ENCODE measurements at regions not wholly inside any gene's neighbourhood (a gene's known extent, or its start where the extent isn't known, plus 50 kb on each side); places are given as distances from the start of the nearest gene placed in this dataset.

DNA sequence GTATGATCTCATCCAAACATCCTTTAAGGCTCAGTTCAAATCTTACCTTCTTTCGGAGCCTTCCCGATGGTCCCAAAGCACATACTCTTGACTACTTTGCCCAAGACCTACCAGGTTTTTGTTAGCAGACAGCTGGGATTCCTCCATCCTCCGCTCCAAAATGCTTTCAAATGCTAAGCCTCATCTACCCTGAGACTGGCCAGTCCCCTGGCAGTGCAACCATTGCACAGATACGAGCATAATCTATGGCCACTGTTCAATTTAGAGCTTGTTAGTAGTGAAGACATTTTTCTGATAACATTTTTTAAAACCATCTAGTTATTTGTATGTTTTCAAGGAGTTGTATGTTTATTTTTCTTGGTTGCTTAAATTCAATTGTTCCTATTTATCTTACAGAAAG, 264.4 kb upstream of the NR2F2 start:
- H3K36me3 Mint-ChIP-seq = no peaks in the 10 kb centered on the region
- ATAC-seq (ENCODE audit: low read depth) = no peak
- no peak for DNase-seq
- no peaks in the 10 kb centered on the region for H3K4me1 Mint-ChIP-seq
- no peak overlapping the region for H3K27ac Mint-ChIP-seq
- POLR2A ChIA-PET = no interaction called here
- H3K4me3 Mint-ChIP-seq = no peak overlapping the region
- H3K27me3 Mint-ChIP-seq = peaks cover 5% of the 10 kb centered on the region
- H3K9me3 Mint-ChIP-seq = no peaks in the 10 kb centered on the region

DNA sequence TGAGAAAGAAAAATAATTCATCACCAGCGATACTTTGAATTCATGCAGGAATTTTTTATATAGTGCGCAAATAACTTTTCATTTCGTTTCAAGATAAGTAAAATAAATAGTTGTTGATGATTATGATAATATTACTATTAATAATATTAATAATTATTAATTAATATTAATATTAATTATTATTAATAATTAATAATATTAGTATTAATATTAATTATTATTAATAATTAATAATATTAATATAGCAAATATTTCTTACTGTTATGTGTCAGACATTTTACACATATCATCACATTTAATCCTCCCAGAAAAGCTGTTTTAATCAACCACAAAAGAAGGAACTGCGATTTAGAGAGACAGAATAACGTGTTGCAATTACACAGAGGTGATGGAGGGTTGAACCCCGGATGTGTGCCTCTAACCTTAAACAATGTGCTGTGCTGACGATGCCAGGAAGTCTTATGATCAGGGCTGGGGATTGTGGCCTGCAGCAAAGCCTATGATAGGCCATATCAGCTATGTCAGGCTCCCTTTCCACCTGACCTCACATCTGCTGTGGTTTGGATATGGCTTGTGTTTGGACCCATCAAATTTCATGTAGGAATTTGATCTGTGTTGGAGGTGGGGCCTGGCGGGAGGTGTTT, 263.5 kb upstream of the NR2F2 start:
- Mint-ChIP-seq H3K9me3 (peaks cover under 1% of the 10 kb centered on the region), H3K4me1 (no peaks in the 10 kb centered on the region), H3K4me3 (no peak overlapping the region), H3K27ac (no peak overlapping the region), H3K36me3 (no peaks in the 10 kb centered on the region), H3K27me3 (peaks cover 4% of the 10 kb centered on the region)
- no peak for ATAC-seq (ENCODE audit: low read depth)
- POLR2A ChIA-PET = no interaction called here
- no peak for DNase-seq

DNA sequence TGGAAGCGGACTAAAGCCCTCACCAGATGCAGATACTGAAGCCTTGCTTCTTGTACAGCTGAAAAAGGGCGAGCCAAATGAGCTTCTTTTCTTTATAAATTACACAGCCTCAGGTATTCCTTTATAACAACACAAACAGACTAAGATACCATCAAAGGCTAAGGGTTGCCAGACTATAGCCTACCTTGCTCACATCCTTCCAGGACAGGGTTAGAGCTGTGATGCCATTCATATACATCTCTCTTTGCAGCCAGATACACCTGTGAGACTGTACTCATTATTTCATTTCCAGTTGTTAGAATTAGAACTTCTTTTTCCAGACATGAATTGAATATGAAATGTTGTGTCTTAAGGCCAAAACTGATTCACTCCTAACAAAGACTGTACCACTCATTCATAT, 262.8 kb upstream of the NR2F2 start:
- POLR2A ChIA-PET = no interaction called here
- Mint-ChIP-seq H3K27ac (no peak overlapping the region), H3K4me3 (no peak overlapping the region), H3K9me3 (peaks cover 2% of the 10 kb centered on the region), H3K4me1 (no peaks in the 10 kb centered on the region), H3K27me3 (no peaks in the 10 kb centered on the region), H3K36me3 (no peaks in the 10 kb centered on the region)
- DNase-seq (no peak), ATAC-seq (ENCODE audit: low read depth) (no peak)

DNA sequence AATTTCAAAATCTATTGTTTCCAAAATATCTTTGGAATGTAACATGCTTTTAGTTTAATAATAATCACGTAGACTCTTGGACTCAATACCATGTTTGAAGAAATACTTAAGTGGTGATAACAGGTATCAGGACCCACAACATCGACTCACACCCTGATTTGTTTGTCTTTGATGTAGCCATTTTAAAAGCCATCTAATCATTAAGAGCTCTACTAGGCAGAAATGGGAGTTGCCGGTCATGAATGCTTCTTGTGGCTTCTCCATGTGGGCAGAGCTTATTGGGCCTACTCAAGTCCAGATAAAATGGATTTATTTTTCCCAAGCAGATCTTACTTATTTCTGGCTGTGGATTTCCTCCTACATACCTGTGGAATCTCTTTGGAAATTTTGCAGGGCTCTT, 261.6 kb upstream of the NR2F2 start:
- Mint-ChIP-seq H3K4me3 (no peak overlapping the region), H3K36me3 (no peaks in the 10 kb centered on the region), H3K4me1 (no peaks in the 10 kb centered on the region), H3K27ac (no peak overlapping the region), H3K9me3 (peaks cover 2% of the 10 kb centered on the region), H3K27me3 (no peaks in the 10 kb centered on the region)
- POLR2A ChIA-PET = no interaction called here
- ATAC-seq (ENCODE audit: low read depth) (no peak), DNase-seq (no peak)

DNA sequence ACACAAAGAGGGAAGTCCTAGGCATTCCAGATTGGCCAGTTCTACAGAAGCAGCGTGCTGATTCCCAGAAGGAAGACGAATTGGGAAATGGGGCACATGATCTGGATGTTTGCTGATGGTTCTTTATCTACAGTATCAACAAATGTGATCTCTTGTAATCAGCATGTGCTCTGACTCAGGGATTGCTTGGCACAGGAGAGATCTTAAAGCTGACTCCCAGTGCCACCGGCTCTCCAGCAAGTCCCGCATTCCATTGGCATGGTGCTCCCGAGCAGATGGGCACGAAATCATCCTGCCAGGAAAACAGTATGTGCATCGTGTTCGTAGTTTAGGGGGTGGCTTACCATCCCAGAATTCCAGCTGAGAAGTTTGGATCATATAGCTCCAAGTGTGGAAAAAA, 259.9 kb upstream of the NR2F2 start:
- POLR2A ChIA-PET = no interaction called here
- no peak for ATAC-seq (ENCODE audit: low read depth)
- Mint-ChIP-seq H3K27me3 (no peaks in the 10 kb centered on the region), H3K9me3 (peaks cover 2% of the 10 kb centered on the region), H3K4me1 (no peaks in the 10 kb centered on the region), H3K27ac (no peak overlapping the region), H3K4me3 (no peak overlapping the region), H3K36me3 (no peaks in the 10 kb centered on the region)
- DNase-seq = no peak

DNA sequence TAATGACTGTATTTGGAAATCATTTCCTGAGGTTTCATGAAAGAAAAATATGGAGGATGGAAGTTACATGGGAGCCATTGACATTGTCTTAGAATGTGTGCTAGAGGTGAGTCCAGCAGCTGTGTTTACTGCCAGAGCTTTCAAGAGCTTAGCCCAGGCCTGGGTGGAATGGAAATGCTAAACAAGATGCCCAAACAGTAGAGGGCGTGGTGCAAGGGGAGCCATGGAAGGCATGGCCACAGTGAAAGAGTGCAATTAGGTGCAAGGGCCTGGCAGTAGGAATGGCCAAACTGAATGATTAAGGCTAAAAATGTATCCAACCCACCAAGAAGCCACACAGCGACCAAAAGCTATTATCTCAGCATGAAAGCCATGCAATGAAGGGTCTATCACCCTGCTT, 257.7 kb upstream of the NR2F2 start:
- no peaks in the 10 kb centered on the region for H3K36me3 Mint-ChIP-seq
- POLR2A ChIA-PET = no interaction called here
- no peaks in the 10 kb centered on the region for H3K4me1 Mint-ChIP-seq
- no peaks in the 10 kb centered on the region for H3K27me3 Mint-ChIP-seq
- ATAC-seq (ENCODE audit: low read depth) = no peak
- peaks cover 2% of the 10 kb centered on the region for H3K9me3 Mint-ChIP-seq
- DNase-seq = no peak
- H3K4me3 Mint-ChIP-seq = no peak overlapping the region
- no peak overlapping the region for H3K27ac Mint-ChIP-seq

DNA sequence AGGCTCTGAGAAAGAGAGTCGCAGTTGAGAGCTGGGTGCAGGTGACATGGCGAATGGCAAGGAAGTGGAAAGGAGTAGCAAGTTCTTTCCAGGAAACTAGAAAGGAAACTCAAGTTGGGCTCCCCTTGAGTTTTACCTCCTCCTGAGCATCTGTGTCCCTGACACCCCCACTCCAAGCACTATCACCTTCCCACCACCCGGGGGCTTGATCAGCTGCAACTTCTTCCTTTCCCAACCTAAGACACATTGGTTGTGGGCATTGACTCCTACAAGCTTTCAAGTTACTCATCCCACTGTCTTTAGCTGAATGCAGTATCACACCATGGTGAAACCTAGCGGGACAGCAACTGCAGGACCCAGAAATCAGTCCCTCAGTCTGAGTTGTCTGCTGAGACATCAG, 256.6 kb upstream of the NR2F2 start:
- POLR2A ChIA-PET = no interaction called here
- no peak overlapping the region for H3K27ac Mint-ChIP-seq
- no peaks in the 10 kb centered on the region for H3K27me3 Mint-ChIP-seq
- peaks cover 2% of the 10 kb centered on the region for H3K9me3 Mint-ChIP-seq
- no peak for DNase-seq
- H3K36me3 Mint-ChIP-seq = no peaks in the 10 kb centered on the region
- H3K4me1 Mint-ChIP-seq = no peaks in the 10 kb centered on the region
- no peak for ATAC-seq (ENCODE audit: low read depth)
- H3K4me3 Mint-ChIP-seq = no peak overlapping the region

DNA sequence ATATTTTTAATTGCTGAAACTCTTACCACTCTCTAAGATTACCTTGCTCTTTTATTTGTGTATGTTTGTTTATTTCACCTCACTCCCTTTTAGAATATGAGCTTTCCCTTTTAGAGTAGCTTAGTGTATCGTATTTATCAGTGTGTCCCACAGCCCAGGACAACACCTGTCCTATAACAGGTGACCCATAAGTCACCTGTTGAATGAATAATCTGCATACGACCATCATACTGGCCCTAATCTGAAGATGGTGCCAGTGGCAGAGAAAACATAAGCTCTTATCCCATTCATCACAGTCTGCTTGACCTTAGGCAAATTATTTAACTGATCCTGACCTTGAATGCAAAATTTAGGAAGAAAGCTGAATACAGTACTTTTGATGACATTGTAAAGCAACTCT, 254.6 kb upstream of the NR2F2 start:
- no peak overlapping the region for H3K4me3 Mint-ChIP-seq
- ATAC-seq (ENCODE audit: low read depth) (no peak), DNase-seq (no peak)
- H3K4me1 Mint-ChIP-seq = no peaks in the 10 kb centered on the region
- H3K27me3 Mint-ChIP-seq = no peaks in the 10 kb centered on the region
- peaks cover 2% of the 10 kb centered on the region for H3K9me3 Mint-ChIP-seq
- no peaks in the 10 kb centered on the region for H3K36me3 Mint-ChIP-seq
- no peak overlapping the region for H3K27ac Mint-ChIP-seq
- POLR2A ChIA-PET = no interaction called here

DNA sequence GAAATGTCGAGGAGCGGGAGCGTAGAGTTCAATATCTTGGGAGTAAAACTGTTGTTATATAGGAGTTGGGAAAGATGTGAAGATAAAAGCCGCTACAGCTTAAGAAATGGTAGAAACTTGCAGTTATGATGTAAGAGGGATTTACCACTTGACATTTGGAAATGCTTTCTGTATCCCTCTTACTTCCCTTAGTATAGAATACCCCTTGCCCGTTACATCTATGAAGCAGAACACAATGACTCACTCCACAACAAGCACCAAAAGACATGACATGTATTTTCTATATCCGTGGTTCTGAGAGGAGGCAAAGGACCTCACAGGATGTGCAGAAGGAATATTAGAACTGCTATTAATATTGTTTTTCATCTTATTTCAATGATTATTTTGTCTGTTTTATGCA, 254.2 kb upstream of the NR2F2 start:
- POLR2A ChIA-PET = no interaction called here
- Mint-ChIP-seq H3K36me3 (no peaks in the 10 kb centered on the region), H3K27me3 (no peaks in the 10 kb centered on the region), H3K4me3 (no peak overlapping the region), H3K4me1 (no peaks in the 10 kb centered on the region), H3K9me3 (peaks cover 2% of the 10 kb centered on the region), H3K27ac (no peak overlapping the region)
- no peak for ATAC-seq (ENCODE audit: low read depth)
- no peak for DNase-seq

DNA sequence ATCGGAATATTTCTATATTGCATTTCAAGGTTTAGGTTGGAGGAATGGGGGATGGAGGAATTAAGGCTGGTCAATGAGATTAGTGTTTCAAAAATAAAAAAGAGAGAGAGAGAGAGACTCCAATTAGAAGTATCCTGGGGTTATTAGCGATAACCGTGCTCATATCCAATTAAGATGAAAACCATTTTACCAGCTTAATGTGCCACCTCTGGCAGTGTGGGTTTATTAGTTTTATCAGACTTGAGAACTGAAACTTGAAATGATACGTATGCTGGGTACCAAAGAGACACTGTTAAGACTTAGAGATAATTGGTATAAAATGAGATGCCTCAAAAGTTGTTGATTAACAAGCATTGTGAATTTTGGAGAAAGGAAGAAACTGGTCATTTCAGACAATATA, 251.5 kb upstream of the NR2F2 start:
- Mint-ChIP-seq H3K36me3 (no peaks in the 10 kb centered on the region), H3K27ac (no peak overlapping the region), H3K27me3 (no peaks in the 10 kb centered on the region), H3K4me3 (no peak overlapping the region), H3K4me1 (no peaks in the 10 kb centered on the region), H3K9me3 (no peaks in the 10 kb centered on the region)
- DNase-seq (no peak), ATAC-seq (ENCODE audit: low read depth) (no peak)
- POLR2A ChIA-PET = no interaction called here

DNA sequence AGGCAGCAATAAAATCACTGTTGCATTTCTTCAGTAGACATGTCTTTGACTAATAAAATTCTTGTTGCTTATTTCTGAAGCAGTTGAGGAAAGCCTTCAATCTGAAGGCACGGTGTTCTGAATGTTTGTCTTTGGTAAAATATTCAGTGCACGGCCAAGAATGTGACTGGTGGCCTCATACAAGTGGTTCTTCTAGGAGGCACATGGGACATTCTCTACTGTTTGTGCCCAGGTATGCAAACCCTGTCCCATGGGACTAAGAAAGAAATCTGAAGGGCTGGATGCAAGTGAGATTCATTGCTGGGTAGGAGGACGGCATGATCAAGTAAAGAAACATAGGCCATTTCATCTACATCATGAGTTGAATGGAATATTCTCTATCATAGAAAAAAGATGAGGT, 250.6 kb upstream of the NR2F2 start:
- Mint-ChIP-seq H3K4me3 (no peak overlapping the region), H3K27me3 (no peaks in the 10 kb centered on the region), H3K9me3 (no peaks in the 10 kb centered on the region), H3K36me3 (no peaks in the 10 kb centered on the region), H3K4me1 (no peaks in the 10 kb centered on the region), H3K27ac (no peak overlapping the region)
- ATAC-seq (ENCODE audit: low read depth) (no peak), DNase-seq (no peak)
- POLR2A ChIA-PET = no interaction called here

DNA sequence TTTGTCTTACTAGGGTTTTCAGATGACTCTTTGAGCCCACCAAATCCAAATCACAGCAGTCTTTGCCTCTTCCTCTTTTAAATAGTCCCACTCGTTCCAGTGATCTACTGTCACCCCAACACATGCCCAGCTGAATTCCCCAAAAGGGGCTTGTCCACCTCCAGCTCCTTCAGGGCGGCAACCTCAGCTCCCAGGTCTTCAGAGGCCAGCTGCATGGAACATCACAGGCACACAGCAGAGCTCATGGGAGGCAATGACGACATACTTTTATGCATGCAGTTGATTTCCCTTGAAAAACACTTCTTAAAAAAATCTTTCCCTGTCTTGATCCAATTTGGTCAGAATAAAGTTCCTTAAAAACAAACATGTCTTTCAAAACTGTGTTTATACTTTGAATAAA, 244.3 kb upstream of the NR2F2 start:
- no peak for ATAC-seq (ENCODE audit: low read depth)
- POLR2A ChIA-PET = no interaction called here
- no peaks in the 10 kb centered on the region for H3K36me3 Mint-ChIP-seq
- DNase-seq = no peak
- H3K9me3 Mint-ChIP-seq = no peaks in the 10 kb centered on the region
- no peaks in the 10 kb centered on the region for H3K4me1 Mint-ChIP-seq
- H3K4me3 Mint-ChIP-seq = no peak overlapping the region
- H3K27ac Mint-ChIP-seq = no peak overlapping the region
- H3K27me3 Mint-ChIP-seq = peaks cover 20% of the 10 kb centered on the region

DNA sequence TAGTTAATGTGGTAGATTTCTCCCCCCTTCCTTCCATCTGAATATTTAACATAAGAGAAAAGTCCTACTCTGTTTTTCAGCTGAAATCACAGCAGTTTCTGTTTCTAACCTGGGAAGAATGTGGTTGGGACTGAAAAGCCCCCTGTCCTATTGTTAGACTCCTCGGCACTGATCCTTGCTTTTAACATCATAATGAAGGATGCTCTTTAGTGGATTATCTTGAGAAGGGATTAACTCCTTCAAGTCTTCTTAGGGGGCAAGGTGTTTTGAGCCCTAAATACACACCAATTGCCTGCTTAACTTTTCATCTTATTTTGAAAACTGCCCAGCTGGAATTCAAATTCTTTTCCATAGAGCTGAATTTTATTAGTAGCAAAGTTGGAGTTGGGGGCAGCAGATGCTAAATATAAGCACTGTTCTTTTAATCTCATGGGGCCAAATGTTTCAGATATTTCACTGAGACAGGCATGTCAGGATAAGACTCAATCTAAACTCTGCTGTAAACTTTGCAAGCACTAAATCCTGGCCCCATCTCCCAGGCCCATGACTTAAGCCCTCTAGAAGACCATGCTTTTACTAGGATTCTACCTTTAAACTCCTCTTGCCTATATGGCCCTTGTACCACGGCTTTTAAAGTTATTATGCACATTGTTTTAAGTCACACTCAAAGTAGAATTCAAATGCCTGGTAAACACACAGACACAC, 243.2 kb upstream of the NR2F2 start:
- Mint-ChIP-seq H3K27ac (no peak overlapping the region), H3K4me3 (no peak overlapping the region), H3K9me3 (no peaks in the 10 kb centered on the region), H3K36me3 (no peaks in the 10 kb centered on the region), H3K4me1 (no peaks in the 10 kb centered on the region), H3K27me3 (peaks cover 20% of the 10 kb centered on the region)
- DNase-seq (no peak), ATAC-seq (ENCODE audit: low read depth) (no peak)
- POLR2A ChIA-PET = no interaction called here

DNA sequence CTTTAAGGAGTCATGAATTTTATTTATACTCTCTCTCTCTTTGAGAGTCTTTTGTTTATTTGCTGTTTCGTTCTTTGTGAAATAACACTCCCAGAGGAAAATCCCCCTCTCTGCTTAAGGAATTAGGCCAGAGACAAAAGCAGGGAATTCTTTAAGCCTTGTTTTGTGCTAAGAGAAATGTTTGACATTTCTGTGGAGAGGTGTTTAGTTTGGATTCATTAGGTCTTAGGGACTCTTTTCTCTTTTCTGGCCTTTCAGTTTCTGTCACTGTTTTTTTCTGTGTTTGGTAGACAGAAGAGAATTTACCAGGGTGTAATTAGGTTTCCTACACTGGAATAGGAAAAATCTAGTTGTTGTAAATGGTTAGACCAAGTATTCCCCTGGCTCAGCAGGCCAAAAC, 241.8 kb upstream of the NR2F2 start:
- POLR2A ChIA-PET = no interaction called here
- H3K9me3 Mint-ChIP-seq = no peaks in the 10 kb centered on the region
- H3K4me1 Mint-ChIP-seq = no peaks in the 10 kb centered on the region
- H3K36me3 Mint-ChIP-seq = no peaks in the 10 kb centered on the region
- DNase-seq (no peak), ATAC-seq (ENCODE audit: low read depth) (no peak)
- H3K27me3 Mint-ChIP-seq = peaks cover 20% of the 10 kb centered on the region
- no peak overlapping the region for H3K4me3 Mint-ChIP-seq
- H3K27ac Mint-ChIP-seq = no peak overlapping the region
